ENCODE measurements at regions not wholly inside any gene's neighbourhood (a gene's known extent, or its start where the extent isn't known, plus 50 kb on each side); places are given as distances from the start of the nearest gene placed in this dataset.
A peak's percentile ranks its signal among the peaks of the same experiment; 100 is the strongest.
"Not testable (repeated sequence)": the region's sequence is repeated elsewhere in the genome, so short reads cannot be mapped to it uniquely, and the experiment has no call there.

DNA sequence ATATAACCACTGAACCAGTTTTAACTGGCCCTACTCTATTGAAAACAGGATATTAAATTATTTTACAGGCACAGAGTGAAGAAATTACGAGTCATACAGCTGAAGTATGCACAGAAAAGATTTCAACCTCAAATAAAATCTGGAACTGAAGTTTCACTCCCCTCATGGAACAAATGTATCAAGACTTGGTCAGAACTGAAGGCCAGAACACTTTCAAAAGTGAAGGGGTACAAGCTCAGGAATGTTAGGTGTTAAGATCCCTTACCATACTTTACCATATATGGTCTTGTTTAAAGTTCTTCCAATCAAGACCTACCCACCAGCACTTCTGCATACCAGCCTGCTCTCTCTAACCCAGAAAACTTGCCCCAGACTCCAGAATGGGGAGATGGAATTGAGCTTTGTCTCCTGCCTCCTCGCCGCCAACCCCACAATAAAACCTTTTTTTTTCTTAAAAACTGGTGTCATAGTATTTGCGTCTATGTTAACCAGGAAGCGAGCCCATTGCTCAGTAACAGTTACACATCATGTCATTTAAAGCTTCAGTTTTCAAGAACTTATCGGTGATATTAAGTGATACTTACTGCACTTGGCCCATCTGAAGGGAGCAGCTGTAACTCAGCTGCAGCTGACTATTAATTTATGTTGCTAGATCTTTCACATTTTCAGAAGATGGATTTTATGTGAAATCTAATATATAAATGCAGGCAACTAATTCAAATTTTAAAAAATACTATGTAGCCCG, 59.9 kb downstream of the OXSM start:
- no peaks in the 10 kb centered on the region for H3K9me3 ChIP-seq (ENCODE audit: low read length)
- no TSS peak for BruUV-seq (replicated peaks)
- ATAC-seq, result peak; percentile 20
- no peaks in the 10 kb centered on the region for H4K20me1 ChIP-seq (ENCODE audit: low read length)
- ChIA-PET POLR2A (ENCODE audit: unreplicated experiment) (no interaction called here), CTCF (no interaction called here)
- no peaks in the 10 kb centered on the region for H3K79me2 ChIP-seq (ENCODE audit: low read length)
- no peak overlapping the region for H3K4me3 ChIP-seq (ENCODE audit: low read length)
- H2AFZ ChIP-seq (ENCODE audit: low read length), result no peak overlapping the region
- no peak overlapping the region for H3K9ac ChIP-seq (ENCODE audit: low read length)
- H3K27ac ChIP-seq (ENCODE audit: low read length), result no peak overlapping the region
- TF ChIP-seq, protein P1, sequence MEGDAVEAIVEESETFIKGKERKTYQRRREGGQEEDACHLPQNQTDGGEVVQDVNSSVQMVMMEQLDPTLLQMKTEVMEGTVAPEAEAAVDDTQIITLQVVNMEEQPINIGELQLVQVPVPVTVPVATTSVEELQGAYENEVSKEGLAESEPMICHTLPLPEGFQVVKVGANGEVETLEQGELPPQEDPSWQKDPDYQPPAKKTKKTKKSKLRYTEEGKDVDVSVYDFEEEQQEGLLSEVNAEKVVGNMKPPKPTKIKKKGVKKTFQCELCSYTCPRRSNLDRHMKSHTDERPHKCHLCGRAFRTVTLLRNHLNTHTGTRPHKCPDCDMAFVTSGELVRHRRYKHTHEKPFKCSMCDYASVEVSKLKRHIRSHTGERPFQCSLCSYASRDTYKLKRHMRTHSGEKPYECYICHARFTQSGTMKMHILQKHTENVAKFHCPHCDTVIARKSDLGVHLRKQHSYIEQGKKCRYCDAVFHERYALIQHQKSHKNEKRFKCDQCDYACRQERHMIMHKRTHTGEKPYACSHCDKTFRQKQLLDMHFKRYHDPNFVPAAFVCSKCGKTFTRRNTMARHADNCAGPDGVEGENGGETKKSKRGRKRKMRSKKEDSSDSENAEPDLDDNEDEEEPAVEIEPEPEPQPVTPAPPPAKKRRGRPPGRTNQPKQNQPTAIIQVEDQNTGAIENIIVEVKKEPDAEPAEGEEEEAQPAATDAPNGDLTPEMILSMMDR (conservative IDR thresholded peaks at IDR 0.05; ENCODE audit: low read depth, low read length), result no peak
- H3F3A ChIP-seq (ENCODE audit: low read length, unreplicated experiment), result peaks cover 5% of the 10 kb centered on the region
- intact Hi-C loops (cut with micrococcal nuclease), result loop anchor here (5.0 kb wide), 1 partner anchor 37 kb away; no protein-coding TSS in a partner anchor
- DNase-seq, result peak; percentile 37
- H3K9me2 ChIP-seq (replicated peaks; ENCODE audit: low read length), result no peaks in the 10 kb centered on the region
- 0 out of 2 replicates have a peak overlapping the region, but pooled peaks have one; percentile 12 for H3K4me2 ChIP-seq (ENCODE audit: low read length)
- no peaks in the 10 kb centered on the region for H3K27me3 ChIP-seq (ENCODE audit: low read length)
- H3K36me3 ChIP-seq (ENCODE audit: low read depth, low read length), result no peaks in the 10 kb centered on the region
- peaks cover 15% of the 10 kb centered on the region for H3K4me1 ChIP-seq (ENCODE audit: insufficient read depth, low read length)

DNA sequence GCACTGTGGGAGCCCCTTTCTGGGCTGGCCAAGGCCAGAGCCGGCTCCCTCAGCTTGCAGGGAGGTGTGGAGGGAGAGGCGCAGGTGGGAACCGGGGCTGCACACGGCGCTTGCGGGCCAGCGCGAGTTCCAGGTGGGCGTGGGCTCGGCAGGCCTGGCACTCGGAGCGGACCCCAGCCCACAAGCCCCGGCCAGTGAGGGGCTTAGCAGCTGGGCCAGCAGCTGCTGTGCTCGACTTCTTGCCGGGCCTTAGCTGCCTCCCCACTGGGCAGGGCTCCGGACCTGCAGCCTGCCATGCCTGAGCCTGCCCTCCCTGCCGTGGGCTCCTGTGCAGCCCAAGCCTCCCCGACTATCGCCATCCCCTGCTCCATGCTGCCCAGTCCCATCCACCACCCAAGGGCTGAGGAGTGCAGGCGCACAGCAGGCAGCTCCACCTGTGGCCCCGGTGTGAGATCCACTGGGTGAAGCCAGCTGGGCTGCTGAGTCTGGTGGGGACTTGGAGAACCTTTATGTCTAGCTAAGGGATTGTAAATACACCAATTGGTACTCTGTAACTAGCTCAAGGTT, 61.9 kb downstream of the OXSM start:
- H3K27me3 ChIP-seq (ENCODE audit: low read length); ATAC-seq; H3K4me2 ChIP-seq (ENCODE audit: low read length); DNase-seq; H3K27ac ChIP-seq (ENCODE audit: low read length); POLR2A ChIA-PET (ENCODE audit: unreplicated experiment); H3K36me3 ChIP-seq (ENCODE audit: low read depth, low read length); H3K4me3 ChIP-seq (ENCODE audit: low read length); H4K20me1 ChIP-seq (ENCODE audit: low read length); H3K9ac ChIP-seq (ENCODE audit: low read length); H3K9me3 ChIP-seq (ENCODE audit: low read length); H3K9me2 ChIP-seq (replicated peaks; ENCODE audit: low read length); BruUV-seq (replicated peaks); H3K79me2 ChIP-seq (ENCODE audit: low read length); CTCF ChIA-PET; H2AFZ ChIP-seq (ENCODE audit: low read length): not testable (repeated sequence)
- H3K4me1 ChIP-seq (ENCODE audit: insufficient read depth, low read length), result peaks cover 32% of the 10 kb centered on the region
- intact Hi-C loops (cut with micrococcal nuclease), result loop anchor here (5.0 kb wide), 1 partner anchor 36 kb away; no protein-coding TSS in a partner anchor
- peaks cover 11% of the 10 kb centered on the region for H3F3A ChIP-seq (ENCODE audit: low read length, unreplicated experiment)

DNA sequence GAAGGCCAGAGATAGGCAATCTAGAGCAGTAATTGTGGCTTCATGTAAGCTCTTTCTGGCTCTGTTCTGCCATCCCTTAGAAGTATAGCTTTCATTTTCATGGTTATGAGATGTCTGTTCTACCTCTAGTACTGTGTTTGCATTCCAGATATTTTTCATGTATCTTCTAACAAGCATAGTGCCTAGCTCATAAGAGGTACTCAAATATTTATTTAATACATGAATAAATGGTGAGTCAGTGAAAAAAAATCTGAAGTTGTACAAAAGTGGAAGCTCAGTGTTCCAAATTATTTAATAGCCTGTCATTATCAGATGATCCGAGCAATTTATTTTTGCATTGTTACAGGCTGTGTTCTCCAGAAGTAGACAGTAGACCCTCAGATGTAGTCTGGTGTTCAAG, 64.3 kb downstream of the OXSM start:
- BruUV-seq (replicated peaks), result no TSS peak
- ChIA-PET CTCF (interaction anchor here (0.5 to 1.7 kb wide), 4 partner anchors 43 to 1695 kb away, joined by 3 to 12 read pairs (median 4); no protein-coding TSS in a partner anchor), POLR2A (ENCODE audit: unreplicated experiment) (interaction anchor here (0.5 to 1.0 kb wide), 5 partner anchors 14 to 1503 kb away, joined by 3 to 4 read pairs (median 3); partner anchors contain the start of genes NGLY1 and THRB)
- Histone ChIP-seq H3K9me2 (replicated peaks; ENCODE audit: low read length) (no peaks in the 10 kb centered on the region), H3K4me3 (ENCODE audit: low read length) (peak overlapping the region; percentile 60), H3K36me3 (ENCODE audit: low read depth, low read length) (no peaks in the 10 kb centered on the region), H3K9ac (ENCODE audit: low read length) (peak overlapping the region; percentile 42), H3K4me2 (ENCODE audit: low read length) (peak overlapping the region; percentile 79), H3K4me1 (ENCODE audit: insufficient read depth, low read length) (peaks cover 32% of the 10 kb centered on the region), H3K79me2 (ENCODE audit: low read length) (no peaks in the 10 kb centered on the region), H3K27ac (ENCODE audit: low read length) (peak overlapping the region; percentile 95), H3F3A (ENCODE audit: low read length, unreplicated experiment) (peaks cover 11% of the 10 kb centered on the region), H2AFZ (ENCODE audit: low read length) (peak overlapping the region; percentile 63), H3K27me3 (ENCODE audit: low read length) (no peaks in the 10 kb centered on the region), H4K20me1 (ENCODE audit: low read length) (no peaks in the 10 kb centered on the region), H3K9me3 (ENCODE audit: low read length) (no peaks in the 10 kb centered on the region)
- DNase-seq, result peak; percentile 91
- intact Hi-C loops (cut with micrococcal nuclease), result loop anchor here (2.0 to 5.0 kb wide), 2 partner anchors 33 to 71 kb away; partner anchors contain the start of gene NGLY1
- TF ChIP-seq EZH2 (IDR thresholded peaks at IDR 0.05; ENCODE audit: low read length, unreplicated experiment), result no peak
- TF ChIP-seq EZH2phosphoT487 (IDR thresholded peaks at IDR 0.05; ENCODE audit: borderline replicate concordance, low read length), result no peak
- TF ChIP-seq, protein P1 (conservative IDR thresholded peaks at IDR 0.05; ENCODE audit: low read depth, low read length), result no peak
- peak; percentile 91 for ATAC-seq
